ENCODE measurements at regions not wholly inside any gene's neighbourhood (a gene's known extent, or its start where the extent isn't known, plus 50 kb on each side); places are given as distances from the start of the nearest gene placed in this dataset.

GRCh38 chr11:116643521-116643920 is 129.3 kb downstream of the BUD13 start:
- no peak overlapping the region for H3K9ac ChIP-seq (ENCODE audit: low read depth in 1 of 2, low read length in 2 of 2)
- peaks cover 0 to 2% (median 0%) of the 10 kb centered on the region in 4 donors for H3K9me3 ChIP-seq (ENCODE audit: control insufficient read depth in 4 of 4, low read length in 3 of 4)
- H3K4me3 ChIP-seq (ENCODE audit: low read depth in 1 of 3, low read length in 3 of 3): no peak overlapping the region
- WGBS: 93% methylated on average over 9 of the region's 9 CpGs
- H3K27ac ChIP-seq (ENCODE audit: low read depth in 1 of 2, low read length in 2 of 2): no peak overlapping the region
- H3K4me1 ChIP-seq (ENCODE audit: control insufficient read depth in 4 of 4, insufficient read depth in 4 of 4, low read length in 3 of 4): no peaks in the 10 kb centered on the region
- DNase-seq (ENCODE audit: low spot score): no peak
- no peaks in the 10 kb centered on the region for H3K36me3 ChIP-seq (ENCODE audit: control insufficient read depth in 4 of 4, insufficient read depth in 3 of 4, low read depth in 1 of 4, low read length in 3 of 4)
- TF ChIP-seq EGR1 (IDR thresholded peaks at IDR 0.05; ENCODE audit: low read depth in 2 of 2) (no peak), FOXA2 (IDR thresholded peaks at IDR 0.05) (no peak)
- H3K27me3 ChIP-seq (ENCODE audit: control insufficient read depth in 4 of 4, insufficient read depth in 4 of 4, low read length in 3 of 4): no peaks in the 10 kb centered on the region

- no peak overlapping the region for H3K4me3 ChIP-seq (ENCODE audit: low read depth in 1 of 3, low read length in 3 of 3)
- peaks cover 0 to 2% (median 0%) of the 10 kb centered on the region in 4 donors for H3K9me3 ChIP-seq (ENCODE audit: control insufficient read depth in 4 of 4, low read length in 3 of 4)
- DNase-seq (ENCODE audit: low spot score): no peak
- no peaks in the 10 kb centered on the region for H3K36me3 ChIP-seq (ENCODE audit: control insufficient read depth in 4 of 4, insufficient read depth in 3 of 4, low read depth in 1 of 4, low read length in 3 of 4)
- no peak for TF ChIP-seq SP1 (IDR thresholded peaks at IDR 0.05)
- TF ChIP-seq GABPA (IDR thresholded peaks at IDR 0.05 in 1 of 2, conservative IDR thresholded peaks at IDR 0.05 in 1 of 2): no peak
- TF ChIP-seq RAD21 (IDR thresholded peaks at IDR 0.05): no peak
- no peak for TF ChIP-seq CTCF (IDR thresholded peaks at IDR 0.05; ENCODE audit: low read depth, low read length, missing input control)
- no peak for TF ChIP-seq YY1 (IDR thresholded peaks at IDR 0.05)
- TF ChIP-seq HNF4G (IDR thresholded peaks at IDR 0.05): no peak
- TF ChIP-seq ZBTB33 (IDR thresholded peaks at IDR 0.05): no peak
- TF ChIP-seq FOXA1 (IDR thresholded peaks at IDR 0.05): no peak
- TF ChIP-seq ATF3 (IDR thresholded peaks at IDR 0.05): no peak
- no peak for TF ChIP-seq EGR1 (IDR thresholded peaks at IDR 0.05; ENCODE audit: low read depth in 2 of 2)
- H3K9ac ChIP-seq (ENCODE audit: low read depth in 1 of 2, low read length in 2 of 2): no peak overlapping the region
- no peaks in the 10 kb centered on the region for H3K27me3 ChIP-seq (ENCODE audit: control insufficient read depth in 4 of 4, insufficient read depth in 4 of 4, low read length in 3 of 4)
- no peaks in the 10 kb centered on the region for H3K4me1 ChIP-seq (ENCODE audit: control insufficient read depth in 4 of 4, insufficient read depth in 4 of 4, low read length in 3 of 4)
- H3K27ac ChIP-seq (ENCODE audit: low read depth in 1 of 2, low read length in 2 of 2): no peak overlapping the region
These were observed 129.9 kb downstream of the BUD13 start for GRCh38 chr11:116642902-116643301.

- Histone ChIP-seq H3K4me3 (ENCODE audit: low read depth in 1 of 3, low read length in 3 of 3) (no peak overlapping the region), H3K4me1 (ENCODE audit: control insufficient read depth in 4 of 4, insufficient read depth in 4 of 4, low read length in 3 of 4) (no peaks in the 10 kb centered on the region), H3K27me3 (ENCODE audit: control insufficient read depth in 4 of 4, insufficient read depth in 4 of 4, low read length in 3 of 4) (no peaks in the 10 kb centered on the region), H3K27ac (ENCODE audit: low read depth in 1 of 2, low read length in 2 of 2) (no peak overlapping the region), H3K9ac (ENCODE audit: low read depth in 1 of 2, low read length in 2 of 2) (no peak overlapping the region), H3K9me3 (ENCODE audit: control insufficient read depth in 4 of 4, low read length in 3 of 4) (peaks cover 0 to 2% (median 0%) of the 10 kb centered on the region in 4 donors), H3K36me3 (ENCODE audit: control insufficient read depth in 4 of 4, insufficient read depth in 3 of 4, low read depth in 1 of 4, low read length in 3 of 4) (no peaks in the 10 kb centered on the region)
- WGBS: 91% methylated on average over 1 of the region's 1 CpG
- no peak for TF ChIP-seq HNF4A (conservative IDR thresholded peaks at IDR 0.05)
- no peak for DNase-seq (ENCODE audit: low spot score)
These were observed 130.3 kb downstream of the BUD13 start for GRCh38 chr11:116642481-116642880.
